Endothelial cell of umbilical vein (primary cell): ENCODE measurements at regions not wholly inside any gene's neighbourhood (a gene's known extent, or its start where the extent isn't known, plus 50 kb on each side); places are given as distances from the start of the nearest gene placed in this dataset.

Source experiments
- BruUV-seq: library from RNA; stranded (reverse); fragments of 400-500 nt; replicated peaks from 2 replicates; lab custom pipeline; 2021; lab: Mats Ljungman, UMichigan
- CTCF ChIA-PET: fragments of 300-600, 350-600 bp; sonication (Branson Sonifier 250); formaldehyde crosslinking; loops from one replicate; lab custom pipeline; 2021; ENCODE audit warnings: antibody characterized with exemption, inconsistent platforms; lab: Charles Lee
- POLR2A ChIA-PET: fragments of 300-600, 350-600 bp; sonication (Branson Sonifier 250); formaldehyde crosslinking; loops from one replicate; lab custom pipeline; 2021; ENCODE audit warnings: antibody characterized with exemption, inconsistent platforms; lab: Charles Lee
- DNase-seq: peaks from one replicate; pipeline ENCODE4 v3.0.0-alpha.2; 2011; ENCODE audit warnings: low read depth, low spot score
- FAIRE-seq: peaks from 2 replicates; lab custom pipeline; 2011; peaks lifted over from hg19 to GRCh38; lab: Jason Lieb, UNC
- H2AFZ ChIP-seq: 2 replicates; pipeline ENCODE4 v1.6.0; 2012; ENCODE audit warnings: low read depth, low read length, control low read depth, inconsistent platforms
- H3K27ac ChIP-seq: 2 replicates; pipeline ENCODE4 v1.5.1; 2011; ENCODE audit warnings: low read depth, mild to moderate bottlenecking, control low read depth, low read length, moderate library complexity; ENCODE audit not compliant: insufficient read depth
- H3K27me3 ChIP-seq, 2 experiments: 2 replicates each; pipeline versions ENCODE4 v1.6.0 to v1.6.1; 2011; ENCODE audit warnings: low read length in 2 of 2, mixed read lengths in 1 of 2; ENCODE audit not compliant: control insufficient read depth in 2 of 2, insufficient read depth in 2 of 2
- H3K36me3 ChIP-seq, 2 experiments: 2 replicates in 1 of 2; 3 replicates in 1 of 2; pipeline ENCODE4 v1.5.1; 2011; ENCODE audit warnings: low read length in 2 of 2, mild to moderate bottlenecking in 1 of 2, moderate library complexity in 1 of 2; ENCODE audit not compliant: control insufficient read depth in 2 of 2, insufficient read depth in 2 of 2; ENCODE audit errors: extremely low read depth in 1 of 2
- H3K4me1 ChIP-seq: 3 replicates; pipeline ENCODE4 v1.5.1; 2011; ENCODE audit warnings: mild to moderate bottlenecking, low read length; ENCODE audit not compliant: control insufficient read depth, insufficient read depth; ENCODE audit errors: extremely low read depth
- H3K4me2 ChIP-seq: 2 replicates; pipeline ENCODE4 v1.6.1; 2011; ENCODE audit warnings: low read length, control low read depth, mixed read lengths; ENCODE audit not compliant: insufficient read depth
- H3K4me3 ChIP-seq, 3 experiments: fragments of 200-600 bp in 1 of 3; sonication (generic), shearing (Covaris generic) in 1 of 3; replicated peaks in 1 of 3; 2 replicates each; pipeline ENCODE4 v1.5.1; 2011 to 2016; ENCODE audit warnings: control low read depth in 3 of 3, low read length in 3 of 3, mild to moderate bottlenecking in 2 of 3, inconsistent platforms in 1 of 3, low read depth in 1 of 3, moderate library complexity in 1 of 3; ENCODE audit not compliant: insufficient read depth in 1 of 3
- H3K79me2 ChIP-seq: 2 replicates; pipeline ENCODE4 v1.6.0; 2012; ENCODE audit warnings: low read length, inconsistent platforms; ENCODE audit not compliant: control insufficient read depth, insufficient read depth
- H3K9ac ChIP-seq: replicated peaks from 2 replicates; pipeline ENCODE3; 2011; ENCODE audit warnings: low read length, control low read depth; ENCODE audit not compliant: insufficient read depth; ENCODE audit errors: extremely low read depth
- H3K9me1 ChIP-seq: replicated peaks from 3 replicates; pipeline ENCODE4 v1.6.0; 2011; ENCODE audit warnings: mild to moderate bottlenecking, low read length; ENCODE audit not compliant: control insufficient read depth, insufficient read depth; ENCODE audit errors: extremely low read depth
- H3K9me3 ChIP-seq: replicated peaks from 2 replicates; pipeline ENCODE4 v1.5.1; 2012; ENCODE audit warnings: low read length, inconsistent platforms; ENCODE audit not compliant: control insufficient read depth, insufficient read depth
- H4K20me1 ChIP-seq: replicated peaks from 2 replicates; pipeline ENCODE3; 2011; ENCODE audit warnings: mild to moderate bottlenecking, low read length; ENCODE audit not compliant: control insufficient read depth, insufficient read depth; ENCODE audit errors: extremely low read depth
- CTCF ChIP-seq, 2 donors: IDR thresholded peaks; 1 replicate in 1 of 2; 2 replicates in 1 of 2; pipeline ENCODE4 v1.5.1; 2011; ENCODE audit warnings: low read length in 2 of 2, mild to moderate bottlenecking in 2 of 2, moderate library complexity in 2 of 2, control low read depth in 1 of 2, inconsistent platforms in 1 of 2, low read depth in 1 of 2; ENCODE audit not compliant: insufficient read depth in 1 of 2; ENCODE audit errors: extremely low read depth in 1 of 2
- EZH2 ChIP-seq: IDR thresholded peaks from 2 replicates; pipeline ENCODE4 v1.6.1; 2012; ENCODE audit warnings: borderline replicate concordance, low read depth, mild to moderate bottlenecking, moderate library complexity, low read length, inconsistent platforms; ENCODE audit not compliant: severe bottlenecking
- FOS ChIP-seq: IDR thresholded peaks from 2 replicates; pipeline ENCODE4 v1.6.1; 2011; ENCODE audit warnings: mild to moderate bottlenecking, low read length, moderate library complexity, borderline replicate concordance; ENCODE audit not compliant: insufficient read depth
- GATA2 ChIP-seq: IDR thresholded peaks from 2 replicates; pipeline ENCODE4 v1.7.0; 2011; ENCODE audit warnings: low read depth, mild to moderate bottlenecking, moderate library complexity, mixed read lengths, low read length; ENCODE audit not compliant: insufficient read length, insufficient read depth
- JUN ChIP-seq: IDR thresholded peaks from 2 replicates; pipeline ENCODE4 v1.6.1; 2011; ENCODE audit warnings: borderline replicate concordance, low read depth; ENCODE audit not compliant: insufficient read length, insufficient read depth
- MAX ChIP-seq: IDR thresholded peaks from 2 replicates; pipeline ENCODE4 v1.6.1; 2011; ENCODE audit not compliant: insufficient read depth, insufficient read length
- MYC ChIP-seq: IDR thresholded peaks from one replicate; pipeline ENCODE4 v1.6.1; 2011; ENCODE audit warnings: mild to moderate bottlenecking, low read depth, low read length
- POLR2A ChIP-seq: IDR thresholded peaks from 2 replicates; pipeline ENCODE4 v1.6.1; 2012; ENCODE audit warnings: low read depth, mild to moderate bottlenecking, control low read depth, low read length
- POLR2AphosphoS5 ChIP-seq: IDR thresholded peaks from 2 replicates; pipeline ENCODE4 v1.6.1; 2012; ENCODE audit warnings: low read depth, mild to moderate bottlenecking, control low read depth, low read length, moderate library complexity; ENCODE audit not compliant: insufficient read depth
- dilution Hi-C: fragments of 300-500 bp; cut with MboI; formaldehyde crosslinking; loops from one replicate; pipeline ENCODE4 v1.15.0; 2019; ENCODE audit warnings: low sequenced_read_pairs; ENCODE audit not compliant: extremely low pct_ligation_motif_present
- intact Hi-C: fragments of 100-400 bp; cut with micrococcal nuclease; formaldehyde crosslinking; loops from one replicate; pipeline ENCODE4 v1.10.0; 2022

- Histone ChIP-seq H2AFZ (peak overlapping the region; percentile 69), H3K4me1 (peaks cover 7% of the 10 kb centered on the region), H3K9me3 (no peaks in the 10 kb centered on the region), H4K20me1 (no peaks in the 10 kb centered on the region), H3K4me3 (no peak overlapping the region), H3K27ac (no peak overlapping the region), H3K36me3 (no peaks in the 10 kb centered on the region), H3K9ac (no peak overlapping the region), H3K9me1 (no peaks in the 10 kb centered on the region), H3K27me3 (peaks cover under 1 to 3% of the 10 kb centered on the region in 2 experiments), H3K4me2 (no peak overlapping the region), H3K79me2 (no peaks in the 10 kb centered on the region)
- no TSS peak for BruUV-seq
- ChIA-PET POLR2A (no interaction called here), CTCF (no interaction called here)
- dilution Hi-C loops (no loop called here), intact Hi-C loops (no loop called here)
- TF ChIP-seq POLR2A (no peak), GATA2 (no peak), FOS (peak; percentile 50), MAX (no peak), MYC (no peak), CTCF (IDR thresholded peaks at IDR 0.05; ENCODE audit: extremely low read depth in 1 of 2, insufficient read depth in 1 of 2, low read depth in 1 of 2, low read length in 2 of 2) (no peak), JUN (no peak), EZH2 (no peak), POLR2AphosphoS5 (no peak)
- peak; percentile 52 for FAIRE-seq
- no peak for DNase-seq
Observed at GRCh38 chr19:33872445-33873320, 76.0 kb downstream of the KCTD15 start.
